ENCODE measurements at regions not wholly inside any gene's neighbourhood (a gene's known extent, or its start where the extent isn't known, plus 50 kb on each side); places are given as distances from the start of the nearest gene placed in this dataset.

- peaks cover 7 to 10% of the 10 kb centered on the region in 2 donors for H3K27me3 Mint-ChIP-seq (ENCODE audit: low read depth in 2 of 2)
- no peaks in the 10 kb centered on the region for H3K9me3 Mint-ChIP-seq
- no peaks in the 10 kb centered on the region for H3K4me1 Mint-ChIP-seq
- Histone ChIP-seq H3K36me3 (ENCODE audit: control insufficient read depth, insufficient read depth, low read length) (no peaks in the 10 kb centered on the region), H3K27ac (ENCODE audit: low read length) (no peak overlapping the region), H3K27me3 (ENCODE audit: control insufficient read depth, insufficient read depth, low read length) (no peaks in the 10 kb centered on the region), H3K4me3 (ENCODE audit: low read length) (no peak overlapping the region), H3K9me3 (ENCODE audit: control insufficient read depth, insufficient read depth, low read length) (no peaks in the 10 kb centered on the region), H3K4me1 (ENCODE audit: control insufficient read depth, insufficient read depth, low read length) (no peaks in the 10 kb centered on the region)
- no peaks in the 10 kb centered on the region for H3K36me3 Mint-ChIP-seq
- H3K4me3 Mint-ChIP-seq, result no peak overlapping the region
- DNase-seq, result no peak
- intact Hi-C loops (cut with micrococcal nuclease), result no loop called here
- WGBS (ENCODE audit: insufficient coverage), result 89% methylated on average over 2 of the region's 2 CpGs
- no peak overlapping the region for H3K27ac Mint-ChIP-seq
- no peak for ATAC-seq
- TF ChIP-seq CTCF (IDR thresholded peaks at IDR 0.05), result no peak
Measured at GRCh38 chr10:31657434-31657872, 271.2 kb downstream of the ARHGAP12 start.

- H3K4me3 ChIP-seq (ENCODE audit: low read length), result no peak overlapping the region
- DNase-seq (no peak), ATAC-seq (no peak)
- 81% methylated on average over 1 of the region's 1 CpG for WGBS (ENCODE audit: insufficient coverage)
- Mint-ChIP-seq H3K27me3 (ENCODE audit: low read depth in 2 of 2) (peaks cover 7 to 15% of the 10 kb centered on the region in 2 donors), H3K27ac (no peak overlapping the region), H3K9me3 (no peaks in the 10 kb centered on the region), H3K36me3 (no peaks in the 10 kb centered on the region), H3K4me1 (no peaks in the 10 kb centered on the region), H3K4me3 (no peak overlapping the region)
- TF ChIP-seq CTCF (IDR thresholded peaks at IDR 0.05), result no peak
- H3K4me1 ChIP-seq (ENCODE audit: control insufficient read depth, insufficient read depth, low read length), result no peaks in the 10 kb centered on the region
- intact Hi-C loops (cut with micrococcal nuclease), result no loop called here
- peaks cover under 1% of the 10 kb centered on the region for H3K27me3 ChIP-seq (ENCODE audit: control insufficient read depth, insufficient read depth, low read length)
- H3K36me3 ChIP-seq (ENCODE audit: control insufficient read depth, insufficient read depth, low read length), result no peaks in the 10 kb centered on the region
- no peak overlapping the region for H3K27ac ChIP-seq (ENCODE audit: low read length)
- H3K9me3 ChIP-seq (ENCODE audit: control insufficient read depth, insufficient read depth, low read length), result no peaks in the 10 kb centered on the region
Measured at GRCh38 chr10:31656851-31657433, 271.7 kb downstream of the ARHGAP12 start.

- no peaks in the 10 kb centered on the region for H3K9me3 Mint-ChIP-seq
- no peak for TF ChIP-seq CTCF (IDR thresholded peaks at IDR 0.05)
- H3K4me1 Mint-ChIP-seq, result no peaks in the 10 kb centered on the region
- H3K36me3 ChIP-seq (ENCODE audit: control insufficient read depth, insufficient read depth, low read length), result no peaks in the 10 kb centered on the region
- H3K4me3 ChIP-seq (ENCODE audit: low read length), result no peak overlapping the region
- H3K36me3 Mint-ChIP-seq, result no peaks in the 10 kb centered on the region
- H3K4me1 ChIP-seq (ENCODE audit: control insufficient read depth, insufficient read depth, low read length), result no peaks in the 10 kb centered on the region
- no peak overlapping the region for H3K27ac Mint-ChIP-seq
- ATAC-seq, result no peak
- DNase-seq, result no peak
- no peak overlapping the region for H3K27ac ChIP-seq (ENCODE audit: low read length)
- intact Hi-C loops (cut with micrococcal nuclease), result no loop called here
- peaks cover 3% of the 10 kb centered on the region for H3K27me3 ChIP-seq (ENCODE audit: control insufficient read depth, insufficient read depth, low read length)
- H3K4me3 Mint-ChIP-seq, result no peak overlapping the region
- peaks cover 11 to 22% of the 10 kb centered on the region in 2 donors for H3K27me3 Mint-ChIP-seq (ENCODE audit: low read depth in 2 of 2)
- no peaks in the 10 kb centered on the region for H3K9me3 ChIP-seq (ENCODE audit: control insufficient read depth, insufficient read depth, low read length)
- no CpG with 5 or more reads among the region's 1 CpG for WGBS (ENCODE audit: insufficient coverage)
Measured at GRCh38 chr10:31652038-31652437, 276.6 kb downstream of the ARHGAP12 start.

- DNase-seq, result no peak
- intact Hi-C loops (cut with micrococcal nuclease), result no loop called here
- Histone ChIP-seq H3K9me3 (ENCODE audit: control insufficient read depth, insufficient read depth, low read length) (no peaks in the 10 kb centered on the region), H3K4me3 (ENCODE audit: low read length) (no peak overlapping the region), H3K4me1 (ENCODE audit: control insufficient read depth, insufficient read depth, low read length) (no peaks in the 10 kb centered on the region), H3K27ac (ENCODE audit: low read length) (no peak overlapping the region), H3K27me3 (ENCODE audit: control insufficient read depth, insufficient read depth, low read length) (peaks cover 3% of the 10 kb centered on the region), H3K36me3 (ENCODE audit: control insufficient read depth, insufficient read depth, low read length) (no peaks in the 10 kb centered on the region)
- H3K4me3 Mint-ChIP-seq, result no peak overlapping the region
- H3K27me3 Mint-ChIP-seq (ENCODE audit: low read depth in 2 of 2), result peaks cover 4 to 22% of the 10 kb centered on the region in 2 donors
- WGBS (ENCODE audit: insufficient coverage), result 87% methylated on average over 8 of the region's 8 CpGs
- H3K9me3 Mint-ChIP-seq, result no peaks in the 10 kb centered on the region
- H3K36me3 Mint-ChIP-seq, result no peaks in the 10 kb centered on the region
- no peak for ATAC-seq
- no peaks in the 10 kb centered on the region for H3K4me1 Mint-ChIP-seq
- no peak overlapping the region for H3K27ac Mint-ChIP-seq
- TF ChIP-seq CTCF (IDR thresholded peaks at IDR 0.05), result no peak
Measured at GRCh38 chr10:31650010-31650409, 278.6 kb downstream of the ARHGAP12 start.
